HFFc6 (cell line): ENCODE measurements at regions not wholly inside any gene's neighbourhood (a gene's known extent, or its start where the extent isn't known, plus 50 kb on each side); places are given as distances from the start of the nearest gene placed in this dataset.

Experiments used
- DNase-seq: peaks from one replicate; pipeline ENCODE4 v3.0.0-alpha.2; 2018
- H3K27ac Mint-ChIP-seq: 2 replicates; pipeline ENCODE4 v1.8.0; 2020; ENCODE audit warnings: mild to moderate bottlenecking, mixed read lengths
- H3K27me3 Mint-ChIP-seq: 2 replicates; pipeline ENCODE4 v1.8.0; 2021; ENCODE audit warnings: mild to moderate bottlenecking, moderate library complexity, mixed read lengths; ENCODE audit not compliant: insufficient read depth
- H3K36me3 Mint-ChIP-seq: 2 replicates; pipeline ENCODE4 v1.8.0; 2021; ENCODE audit warnings: low read depth, mixed read lengths
- H3K4me1 Mint-ChIP-seq: 2 replicates; pipeline ENCODE4 v1.8.0; 2020; ENCODE audit warnings: low read depth, mixed read lengths
- H3K4me3 Mint-ChIP-seq: 2 replicates; pipeline ENCODE4 v1.8.0; 2020; ENCODE audit warnings: mild to moderate bottlenecking, moderate library complexity, mixed read lengths
- H3K9me3 Mint-ChIP-seq: 2 replicates; pipeline ENCODE4 v1.8.0; 2020; ENCODE audit warnings: mild to moderate bottlenecking, mixed read lengths
- TF ChIP-seq, protein P1 (sequence below): fragments of 200-600 bp; sonication (generic); IDR thresholded peaks from 2 replicates; pipeline ENCODE4 v1.5.0; 2021; ENCODE audit warnings: antibody characterized with exemption, mild to moderate bottlenecking

DNA sequence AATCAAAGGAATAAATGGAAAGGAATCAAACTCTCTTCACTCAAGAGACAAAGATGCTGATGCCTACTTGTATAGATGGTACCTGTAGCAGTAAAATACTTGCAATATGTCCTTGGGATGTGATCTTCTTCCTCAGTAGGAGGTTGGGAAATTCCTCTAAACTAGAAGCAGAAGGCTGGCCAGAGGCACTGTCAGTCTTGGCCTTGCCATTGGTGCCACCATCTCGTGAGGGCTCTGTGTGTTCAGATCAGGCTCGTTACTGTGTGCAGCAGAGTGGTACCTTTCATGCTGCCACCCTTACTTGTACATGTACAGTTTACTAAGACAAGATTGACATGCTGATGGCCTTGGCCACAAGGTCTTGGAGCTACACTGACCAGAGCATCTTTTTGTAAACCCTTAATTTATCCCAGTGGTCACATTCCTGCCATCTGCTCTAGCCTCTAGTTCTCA, 169.0 kb downstream of the MYCN start:
- no peak for DNase-seq
- Mint-ChIP-seq H3K9me3 (peaks cover 19% of the 10 kb centered on the region), H3K27ac (no peak overlapping the region), H3K4me3 (no peak overlapping the region), H3K36me3 (no peaks in the 10 kb centered on the region), H3K27me3 (no peaks in the 10 kb centered on the region), H3K4me1 (no peaks in the 10 kb centered on the region)
- TF ChIP-seq, protein P1, sequence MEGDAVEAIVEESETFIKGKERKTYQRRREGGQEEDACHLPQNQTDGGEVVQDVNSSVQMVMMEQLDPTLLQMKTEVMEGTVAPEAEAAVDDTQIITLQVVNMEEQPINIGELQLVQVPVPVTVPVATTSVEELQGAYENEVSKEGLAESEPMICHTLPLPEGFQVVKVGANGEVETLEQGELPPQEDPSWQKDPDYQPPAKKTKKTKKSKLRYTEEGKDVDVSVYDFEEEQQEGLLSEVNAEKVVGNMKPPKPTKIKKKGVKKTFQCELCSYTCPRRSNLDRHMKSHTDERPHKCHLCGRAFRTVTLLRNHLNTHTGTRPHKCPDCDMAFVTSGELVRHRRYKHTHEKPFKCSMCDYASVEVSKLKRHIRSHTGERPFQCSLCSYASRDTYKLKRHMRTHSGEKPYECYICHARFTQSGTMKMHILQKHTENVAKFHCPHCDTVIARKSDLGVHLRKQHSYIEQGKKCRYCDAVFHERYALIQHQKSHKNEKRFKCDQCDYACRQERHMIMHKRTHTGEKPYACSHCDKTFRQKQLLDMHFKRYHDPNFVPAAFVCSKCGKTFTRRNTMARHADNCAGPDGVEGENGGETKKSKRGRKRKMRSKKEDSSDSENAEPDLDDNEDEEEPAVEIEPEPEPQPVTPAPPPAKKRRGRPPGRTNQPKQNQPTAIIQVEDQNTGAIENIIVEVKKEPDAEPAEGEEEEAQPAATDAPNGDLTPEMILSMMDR: no peak

DNA sequence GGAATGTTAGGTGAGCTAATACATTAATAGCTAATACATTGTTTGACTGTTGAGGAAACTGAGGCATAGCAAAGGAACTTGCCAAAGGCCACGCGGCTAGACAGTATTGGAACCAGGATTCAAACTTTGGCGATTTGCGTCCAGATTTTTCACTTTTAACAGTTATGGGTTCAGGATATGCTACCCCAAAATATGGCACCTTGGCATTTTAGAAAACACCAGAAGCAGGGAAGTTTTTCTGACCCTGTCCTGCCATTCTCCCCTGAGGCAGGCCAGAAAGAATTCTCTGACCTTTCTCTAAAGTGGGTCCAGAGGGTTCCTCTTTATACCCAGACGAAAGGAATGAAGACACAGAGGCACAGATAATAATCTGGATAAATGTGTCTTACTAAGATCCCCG, 166.9 kb downstream of the MYCN start:
- TF ChIP-seq, protein P1: no peak
- H3K4me1 Mint-ChIP-seq: no peaks in the 10 kb centered on the region
- no peaks in the 10 kb centered on the region; the same call in 1 of the 2 replicates for H3K36me3 Mint-ChIP-seq
- no peak overlapping the region for H3K4me3 Mint-ChIP-seq
- no peak for DNase-seq
- peaks cover 32% of the 10 kb centered on the region for H3K9me3 Mint-ChIP-seq
- H3K27me3 Mint-ChIP-seq: no peaks in the 10 kb centered on the region
- H3K27ac Mint-ChIP-seq: no peak overlapping the region

DNA sequence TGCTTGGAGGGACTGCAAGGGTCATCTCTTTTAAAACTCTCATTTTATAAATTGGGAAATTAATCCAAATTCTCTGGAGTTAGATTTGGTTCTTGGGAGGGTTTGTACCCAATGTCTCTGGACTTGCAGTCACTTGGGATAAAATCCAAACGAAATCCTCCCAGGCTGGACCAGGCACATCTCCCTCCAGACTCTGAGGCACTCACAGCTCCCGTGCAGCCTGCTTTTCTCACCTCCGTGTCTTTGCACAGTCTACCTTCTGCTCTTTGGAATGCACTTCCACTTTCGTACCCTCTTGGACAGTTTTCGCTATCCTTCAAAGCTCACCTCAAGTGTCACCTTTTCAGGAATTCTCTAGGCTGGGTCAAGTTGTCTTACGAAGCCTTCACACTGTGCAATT, 166.3 kb downstream of the MYCN start:
- no peak overlapping the region for H3K27ac Mint-ChIP-seq

DNA sequence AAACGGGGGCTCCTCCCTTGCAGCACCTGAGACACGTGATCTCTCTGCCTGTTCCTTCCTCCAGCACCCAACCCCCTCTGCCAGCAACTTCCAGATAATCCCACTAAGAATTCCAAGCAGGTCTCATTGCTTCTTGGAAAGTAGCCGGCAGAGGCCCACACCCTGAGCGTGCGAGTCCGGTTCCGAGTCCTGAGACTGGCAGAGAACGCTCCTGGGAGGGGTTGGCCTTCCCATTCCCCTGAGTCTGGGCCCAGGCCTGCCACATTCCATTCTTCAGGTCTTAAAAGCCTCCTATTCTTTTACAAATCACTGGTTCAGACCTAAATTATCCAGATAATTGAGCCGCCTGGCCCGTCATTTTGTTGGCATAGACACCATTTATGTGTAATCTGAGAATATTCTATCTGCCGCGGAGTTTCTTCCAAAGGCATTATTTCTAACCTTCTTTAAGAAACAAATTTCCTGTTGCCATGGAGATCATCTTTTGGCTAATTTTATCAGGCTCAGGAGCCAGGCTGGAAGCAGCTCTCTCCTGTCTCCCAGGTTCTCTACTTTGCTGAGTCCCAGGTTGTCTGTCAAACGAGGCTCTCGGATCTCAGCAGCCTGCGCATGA, 165.4 kb downstream of the MYCN start:
- H3K4me1 Mint-ChIP-seq: no peaks in the 10 kb centered on the region
- no peak for DNase-seq
- no peaks in the 10 kb centered on the region; the same call in 1 of the 2 replicates for H3K36me3 Mint-ChIP-seq
- TF ChIP-seq, protein P1: no peak
- no peak overlapping the region for H3K27ac Mint-ChIP-seq
- H3K27me3 Mint-ChIP-seq: no peaks in the 10 kb centered on the region
- H3K4me3 Mint-ChIP-seq: no peak overlapping the region
- H3K9me3 Mint-ChIP-seq: peaks cover 45% of the 10 kb centered on the region

More for the DNA sequence above, 166.3 kb downstream of the MYCN start:
- Mint-ChIP-seq H3K4me1 (no peaks in the 10 kb centered on the region), H3K36me3 (no peaks in the 10 kb centered on the region; the same call in 1 of the 2 replicates), H3K4me3 (no peak overlapping the region), H3K27me3 (no peaks in the 10 kb centered on the region), H3K9me3 (peaks cover 38% of the 10 kb centered on the region)
- TF ChIP-seq, protein P1: no peak
- DNase-seq: no peak

DNA sequence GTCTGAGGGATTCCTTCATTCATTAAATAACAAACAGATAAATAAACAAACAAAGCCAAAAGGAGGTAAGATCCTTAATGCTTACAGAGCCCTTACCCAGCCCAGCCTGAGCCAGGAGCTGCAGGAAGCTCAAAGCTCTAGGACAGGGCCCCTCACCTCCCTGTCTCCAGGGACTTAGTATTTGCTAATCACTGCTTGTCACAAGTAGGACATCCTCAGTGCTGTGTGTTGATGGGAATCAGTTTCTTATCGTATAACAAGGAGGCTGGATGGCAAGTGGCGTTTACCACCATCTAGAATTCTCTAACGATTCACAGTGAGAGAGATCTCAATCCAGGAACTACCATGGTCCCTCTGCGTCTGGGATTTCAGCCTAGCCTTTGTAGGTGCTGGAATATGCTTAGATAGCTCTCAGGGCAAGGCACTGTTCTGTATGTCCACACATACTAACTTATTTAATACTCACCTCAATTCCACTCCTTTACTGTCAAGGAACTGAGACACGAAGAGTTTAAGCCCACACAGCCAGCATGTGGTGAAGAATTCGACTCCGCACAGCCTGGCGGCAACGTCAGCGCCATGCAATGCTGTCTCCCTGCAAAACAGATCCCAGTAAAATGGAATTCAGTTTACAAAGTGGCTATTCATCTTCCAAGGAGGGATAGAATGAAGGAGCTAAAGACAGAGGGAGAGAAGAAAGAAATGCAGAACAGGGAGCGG, 164.8 kb downstream of the MYCN start:
- Mint-ChIP-seq H3K4me3 (no peak overlapping the region), H3K36me3 (no peaks in the 10 kb centered on the region; the same call in 1 of the 2 replicates), H3K4me1 (no peaks in the 10 kb centered on the region), H3K27ac (no peak overlapping the region), H3K9me3 (peaks cover 47% of the 10 kb centered on the region), H3K27me3 (no peaks in the 10 kb centered on the region)
- TF ChIP-seq, protein P1: no peak
- no peak for DNase-seq
